ENCODE measurements at regions not wholly inside any gene's neighbourhood (a gene's known extent, or its start where the extent isn't known, plus 50 kb on each side); places are given as distances from the start of the nearest gene placed in this dataset.
"Not testable (repeated sequence)": the region's sequence is repeated elsewhere in the genome, so short reads cannot be mapped to it uniquely, and the experiment has no call there.

- DNase-seq (ENCODE audit: low read depth in 4 of 4, low spot score in 2 of 4) = not testable (repeated sequence)
Measured at GRCh38 chr1:148361427-148362215, 121.5 kb downstream of the PPIAL4G start.

GRCh38 chr1:148357037-148357436 lies 126.1 kb downstream of the PPIAL4G start:
- DNase-seq (ENCODE audit: low read depth in 4 of 4, low spot score in 2 of 4) = no peak

- no peak for DNase-seq (ENCODE audit: low read depth in 4 of 4, low spot score in 2 of 4)
Measured at GRCh38 chr1:148355976-148356375, 127.1 kb downstream of the PPIAL4G start.

GRCh38 chr1:148354913-148355308 lies 128.2 kb downstream of the PPIAL4G start:
- DNase-seq (ENCODE audit: low read depth in 4 of 4, low spot score in 2 of 4) = no peak

DNA sequence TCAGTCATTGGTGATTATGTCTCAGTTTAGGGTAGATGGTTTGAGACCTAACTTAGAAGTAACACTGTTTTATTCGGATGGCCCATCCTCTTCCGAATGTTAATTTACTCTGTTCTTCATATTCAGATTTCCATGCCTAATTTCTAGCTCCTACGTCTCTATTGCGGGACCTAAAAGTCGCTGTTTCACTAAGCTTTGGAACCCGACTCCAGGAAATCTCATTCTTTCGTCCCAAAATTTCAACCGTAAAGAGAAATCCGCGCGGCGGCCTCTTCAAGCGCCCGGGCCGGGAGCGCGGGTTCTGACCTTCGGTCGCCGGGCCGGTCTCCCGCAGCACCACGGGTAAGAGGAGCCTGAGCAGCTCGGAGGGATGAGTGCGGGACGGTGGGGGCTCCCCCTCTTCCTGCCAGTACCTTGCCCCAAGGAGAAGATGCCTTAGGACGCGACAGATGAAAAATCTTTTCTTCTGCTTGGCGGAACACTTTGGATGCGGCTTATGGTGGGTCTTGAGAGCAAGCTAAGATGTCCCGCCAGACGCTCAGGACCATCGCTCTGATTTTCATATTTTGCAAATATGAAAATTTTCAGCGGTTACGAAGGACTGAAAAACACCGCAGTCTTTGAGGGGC lies 128.7 kb downstream of the PPIAL4G start:
- no peak for DNase-seq (ENCODE audit: low read depth in 4 of 4, low spot score in 2 of 4)

DNA sequence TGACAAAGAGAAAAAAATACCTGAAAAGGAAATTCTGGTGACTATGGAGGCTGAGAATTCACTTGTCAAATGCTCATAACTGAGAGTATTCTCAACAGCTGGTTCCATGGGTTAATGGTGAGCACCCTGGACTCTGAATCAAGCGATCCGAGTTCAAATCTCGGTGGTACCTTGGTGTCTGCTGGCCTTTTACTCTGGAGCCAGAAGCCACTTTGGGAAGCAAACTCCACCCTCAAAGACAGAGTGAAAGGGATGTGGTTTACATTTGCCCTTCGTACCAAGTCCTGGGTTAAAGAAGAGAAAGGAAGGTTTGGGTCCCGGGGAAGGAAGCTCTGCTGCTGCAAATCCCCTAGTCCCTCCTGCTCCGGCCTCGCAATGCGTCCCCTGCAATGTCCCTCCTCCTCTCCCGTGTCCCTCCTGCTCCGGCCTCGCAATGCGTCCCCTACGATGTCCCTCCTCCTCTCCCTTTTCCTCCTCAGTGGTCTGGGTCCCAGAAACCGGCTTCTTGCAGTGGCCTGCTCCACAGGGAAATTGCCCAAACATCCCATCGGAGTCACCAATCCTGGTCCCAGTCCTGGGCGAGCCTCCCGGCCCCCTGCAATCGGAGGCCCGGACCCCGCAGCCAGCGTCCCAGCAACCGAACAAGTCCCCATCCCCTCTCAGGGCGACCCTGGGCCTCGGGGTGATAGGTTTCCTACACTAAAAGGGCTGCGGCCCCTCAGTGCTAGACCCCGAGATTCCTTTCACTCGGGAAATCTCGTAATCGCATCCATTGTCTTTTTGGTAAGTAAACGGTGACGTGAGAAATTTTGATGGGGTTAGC lies 129.4 kb downstream of the PPIAL4G start:
- no peak for DNase-seq (ENCODE audit: low read depth in 4 of 4, low spot score in 2 of 4)

DNA sequence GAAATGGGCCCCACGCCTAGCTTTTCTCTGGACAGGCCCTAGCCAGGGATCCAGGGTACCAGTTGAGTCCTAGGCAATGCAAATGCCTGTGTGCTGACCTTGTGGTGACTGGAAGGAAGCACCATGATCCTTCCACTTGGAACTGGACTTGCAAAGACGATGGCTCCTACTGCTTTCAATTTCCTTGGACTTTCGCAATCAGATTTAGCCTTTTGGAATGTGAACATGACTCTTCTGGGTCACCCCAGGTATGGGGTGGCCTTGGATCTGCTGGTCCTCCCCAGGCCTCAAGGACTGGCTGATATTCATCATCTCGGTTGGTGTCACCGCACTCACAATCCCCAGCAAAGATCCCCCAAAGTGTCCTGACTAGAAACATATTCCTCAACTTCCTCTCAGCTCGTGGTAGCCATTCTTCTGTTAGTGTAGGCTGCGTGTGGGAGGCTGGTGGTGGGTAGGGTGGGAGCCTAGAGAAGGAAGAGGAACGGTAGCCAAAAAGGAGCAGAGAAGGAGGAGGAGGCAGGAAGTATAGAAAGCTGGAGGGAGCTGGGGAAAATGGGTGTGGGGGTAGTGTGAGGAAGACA lies 130.5 kb downstream of the PPIAL4G start:
- no peak for DNase-seq (ENCODE audit: low read depth in 4 of 4, low spot score in 2 of 4)

GRCh38 chr1:148347781-148348180 lies 135.3 kb downstream of the PPIAL4G start:
- no peak for DNase-seq (ENCODE audit: low read depth in 4 of 4, low spot score in 2 of 4)

DNA sequence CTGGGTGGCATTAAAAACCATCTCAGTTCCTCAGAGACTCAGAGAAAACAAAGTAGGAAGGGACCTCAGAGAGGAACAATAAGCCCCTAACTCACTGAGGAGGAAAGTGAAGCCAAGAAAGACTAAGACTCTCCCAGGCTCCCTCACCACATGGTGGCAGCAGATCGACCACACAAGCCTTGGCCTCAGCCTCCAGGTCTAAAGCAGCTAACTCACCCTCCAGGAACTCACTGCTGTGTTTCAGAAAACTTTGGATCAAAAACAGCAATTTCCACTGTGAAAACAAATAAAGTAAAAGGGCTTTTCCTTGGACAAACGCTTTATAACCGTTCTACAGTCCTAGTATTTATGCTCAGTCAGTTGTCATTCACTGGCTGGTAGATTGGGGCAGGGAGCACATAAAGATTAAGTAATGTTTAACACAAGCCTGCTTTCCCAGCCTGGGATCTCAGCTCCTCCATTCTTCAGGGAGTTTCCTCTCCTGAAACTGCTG lies 137.4 kb downstream of the PPIAL4G start:
- not testable (repeated sequence) for DNase-seq (ENCODE audit: low read depth in 4 of 4, low spot score in 2 of 4)

DNA sequence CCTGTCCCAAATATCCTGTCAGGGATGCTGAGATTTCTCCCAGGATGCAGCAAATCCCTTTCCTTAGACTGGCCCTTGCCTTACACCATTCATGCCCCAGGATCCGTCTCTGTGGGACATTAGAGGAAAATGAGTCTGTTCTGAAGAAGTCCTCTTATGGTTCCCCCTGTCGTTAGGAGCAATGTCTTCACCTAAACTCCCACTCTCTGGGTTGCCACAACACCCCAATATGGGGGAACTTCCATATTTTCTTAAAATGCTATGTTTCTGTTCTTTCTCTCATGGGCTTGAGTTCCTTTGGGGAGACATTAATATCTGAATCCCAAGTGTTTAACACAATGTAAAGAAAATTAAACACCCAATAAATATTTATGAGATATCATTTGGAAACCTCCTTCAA lies 138.5 kb downstream of the PPIAL4G start:
- DNase-seq (ENCODE audit: low read depth in 4 of 4, low spot score in 2 of 4) = not testable (repeated sequence)

DNA sequence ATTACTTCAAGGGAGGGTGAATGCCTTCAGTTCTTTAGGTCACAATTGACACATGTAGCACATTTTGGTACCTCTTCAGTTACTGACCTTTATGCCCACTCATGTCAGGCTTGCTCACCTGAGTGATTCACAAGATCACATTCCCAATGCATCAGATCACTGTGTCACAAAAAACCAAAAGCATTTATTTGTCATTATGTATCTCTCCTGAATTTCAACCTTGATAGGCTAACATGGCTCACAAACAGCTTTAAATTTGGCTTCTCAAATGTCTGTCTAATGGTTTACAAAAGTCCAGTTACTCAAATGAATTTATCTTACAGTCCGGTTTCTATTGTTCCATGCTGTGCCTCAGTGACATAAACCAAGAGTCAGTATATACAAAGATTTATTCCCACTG lies 141.4 kb downstream of the PPIAL4G start:
- DNase-seq (ENCODE audit: low read depth in 4 of 4, low spot score in 2 of 4) = not testable (repeated sequence)

- DNase-seq (ENCODE audit: low read depth in 4 of 4, low spot score in 2 of 4) = peak in 1 of 4 donors; percentile 63
Measured at GRCh38 chr1:148336121-148336918, 146.8 kb downstream of the PPIAL4G start.

GRCh38 chr1:148334339-148335130 lies 148.6 kb downstream of the PPIAL4G start:
- peak in 3 of 4 donors; percentile 65 to 84 (median 82) for DNase-seq (ENCODE audit: low read depth in 4 of 4, low spot score in 2 of 4)

DNA sequence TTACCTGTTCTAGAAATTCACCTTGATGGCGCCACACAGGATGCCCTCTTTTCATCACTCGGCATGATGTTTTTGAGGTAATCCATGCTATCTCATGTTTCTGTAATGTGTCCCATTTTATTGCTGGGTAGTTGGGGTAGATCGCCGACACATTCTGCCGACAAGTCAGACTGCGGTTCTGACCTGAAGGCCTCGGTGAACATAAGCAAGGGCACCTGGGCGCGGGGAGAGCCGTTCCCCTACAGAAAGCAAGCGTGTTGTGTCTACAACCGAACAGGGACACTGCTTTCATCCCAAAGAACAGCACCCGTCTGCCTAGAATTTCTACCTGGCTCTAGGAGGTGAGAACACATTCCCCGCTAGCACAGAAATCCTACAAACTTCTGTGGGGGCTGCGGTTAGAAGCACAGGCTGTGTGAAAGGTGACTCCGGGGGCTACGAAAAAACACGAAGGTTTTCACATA lies 149.2 kb downstream of the PPIAL4G start:
- DNase-seq (ENCODE audit: low read depth in 4 of 4, low spot score in 2 of 4) = no peak

DNA sequence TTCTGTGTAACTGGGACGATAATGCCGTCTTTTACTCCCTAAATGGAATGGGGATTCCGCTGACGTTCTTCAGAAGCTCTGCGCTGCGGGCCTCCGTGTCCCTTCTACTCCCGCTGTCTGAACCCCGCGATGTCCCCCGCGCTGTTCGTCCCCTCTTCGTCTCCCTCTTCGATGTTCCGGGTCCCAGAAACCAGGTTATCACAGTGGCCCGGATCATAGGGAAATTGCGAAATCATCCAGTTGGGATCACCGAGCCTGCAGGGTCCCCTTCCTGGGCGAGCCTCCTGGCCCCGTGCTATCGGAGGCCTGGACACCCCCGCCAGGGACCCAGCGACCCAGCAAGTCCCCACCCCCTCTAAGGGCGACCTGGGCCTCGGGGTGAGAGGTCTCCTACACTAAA lies 154.2 kb downstream of the PPIAL4G start:
- DNase-seq (ENCODE audit: low read depth in 4 of 4, low spot score in 2 of 4) = no peak

DNA sequence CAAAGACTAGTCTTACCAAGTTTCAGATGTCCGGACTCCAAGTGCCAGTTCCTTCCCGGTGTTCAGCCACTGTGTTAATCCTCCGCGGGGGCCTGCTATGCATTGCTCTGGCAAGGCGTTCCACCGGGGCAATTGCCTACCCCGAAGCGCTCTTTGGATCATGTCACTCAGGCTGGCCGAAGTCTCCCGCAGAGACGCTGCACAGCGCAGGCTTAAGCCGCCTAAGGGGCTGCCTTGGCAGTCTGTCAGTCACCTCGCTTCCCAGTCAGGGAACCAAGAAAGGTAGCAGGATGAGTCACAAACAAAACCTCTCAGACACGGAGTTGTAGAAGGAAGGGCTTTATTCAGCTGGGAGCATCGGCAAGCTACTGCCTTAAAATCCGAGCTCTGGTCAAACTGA lies 158.1 kb downstream of the PPIAL4G start:
- DNase-seq (ENCODE audit: low read depth in 4 of 4, low spot score in 2 of 4) = not testable (repeated sequence)

DNA sequence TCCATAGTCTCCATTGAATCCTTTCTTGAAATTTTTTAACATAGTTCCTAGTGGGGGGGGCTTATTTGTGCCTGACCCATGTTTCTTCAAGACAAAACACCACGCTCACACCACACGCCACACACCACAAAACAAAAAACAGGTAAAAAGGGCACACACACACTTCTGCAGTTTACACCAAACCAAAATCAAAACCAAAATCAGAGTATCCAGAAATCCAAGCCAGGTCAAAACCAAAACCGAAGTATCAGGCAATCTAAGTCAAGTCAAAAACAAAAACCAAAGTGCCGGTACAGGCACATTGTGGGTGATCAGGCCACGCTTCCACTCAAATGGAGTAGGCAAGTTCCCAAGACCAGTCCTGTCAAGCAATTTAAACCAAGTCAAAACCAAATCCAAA lies 158.6 kb downstream of the PPIAL4G start:
- DNase-seq (ENCODE audit: low read depth in 4 of 4, low spot score in 2 of 4) = not testable (repeated sequence)

GRCh38 chr1:148320079-148320478 lies 163.0 kb downstream of the PPIAL4G start:
- not testable (repeated sequence) for DNase-seq (ENCODE audit: low read depth in 4 of 4, low spot score in 2 of 4)

DNA sequence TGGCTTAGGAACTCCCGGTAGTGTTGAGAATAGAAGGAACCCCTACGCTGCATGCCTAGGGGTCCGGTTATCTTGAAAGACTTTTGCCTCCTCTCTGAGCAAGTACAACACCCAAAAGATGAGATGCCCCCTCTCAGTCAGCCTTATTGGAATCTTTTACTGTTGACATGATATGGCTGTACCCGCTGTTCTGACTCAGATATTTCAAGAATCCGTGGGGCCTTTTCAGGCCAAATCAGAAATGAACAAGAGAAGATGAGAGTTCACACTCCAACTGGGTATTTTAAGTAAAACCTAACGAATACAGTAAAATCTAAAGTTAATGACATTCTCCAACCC lies 164.2 kb downstream of the PPIAL4G start:
- DNase-seq (ENCODE audit: low read depth in 4 of 4, low spot score in 2 of 4) = no peak
